ENCODE measurements at regions not wholly inside any gene's neighbourhood (a gene's known extent, or its start where the extent isn't known, plus 50 kb on each side); places are given as distances from the start of the nearest gene placed in this dataset.

DNA sequence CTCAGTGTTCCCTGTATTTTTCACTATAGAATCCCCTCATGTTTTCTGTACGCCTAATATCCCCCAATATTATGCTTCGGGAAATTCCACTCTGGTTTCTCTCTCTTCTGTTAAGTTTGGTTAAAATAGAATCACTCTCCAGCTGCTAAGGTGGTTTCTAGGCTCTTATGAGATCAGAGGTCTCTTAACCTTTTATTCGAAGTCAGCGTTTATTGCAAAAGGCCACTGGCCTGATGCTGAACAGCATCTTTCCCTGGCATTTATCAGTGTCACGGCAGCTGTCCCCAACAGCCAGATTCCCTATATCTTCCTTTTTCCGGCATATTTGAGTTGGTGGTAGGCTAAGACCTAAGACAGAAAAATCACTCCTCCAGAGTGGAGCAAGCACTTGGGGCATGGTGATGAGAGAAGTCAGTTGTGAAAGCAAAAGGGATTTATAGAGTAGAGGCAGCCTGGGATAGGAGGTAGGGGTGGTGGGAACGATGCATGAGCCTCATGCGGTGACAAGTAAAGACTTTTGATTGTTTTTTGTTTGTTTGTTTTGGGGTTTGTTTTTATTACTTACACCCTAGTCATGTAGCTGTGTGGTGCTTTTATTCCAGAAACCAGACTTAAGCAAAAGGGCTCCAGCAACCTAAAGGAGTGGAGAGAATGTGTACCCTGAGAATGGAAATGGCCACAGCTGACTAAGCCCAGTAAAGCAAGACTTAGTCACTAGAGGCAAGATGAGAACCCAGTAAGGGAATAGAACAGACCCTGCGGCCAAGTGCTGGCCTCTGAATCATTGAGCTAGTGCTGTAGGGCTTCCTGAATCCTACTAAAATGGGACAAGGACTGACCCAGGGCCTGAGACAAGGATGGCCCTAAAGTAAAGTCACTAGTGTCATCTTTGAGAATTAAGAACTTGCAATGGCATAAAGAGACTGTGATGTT, 197.6 kb upstream of the PRNP start (continued):
- TF ChIP-seq CUX1 (IDR thresholded peaks at IDR 0.05; ENCODE audit: insufficient replicate concordance, low read depth, low read length) (no peak), DPF2 (IDR thresholded peaks at IDR 0.05) (no peak), SUZ12 (IDR thresholded peaks at IDR 0.05; ENCODE audit: unreplicated experiment) (no peak), GABPA (IDR thresholded peaks at IDR 0.05; ENCODE audit: low read depth) (no peak), ZNF384 (IDR thresholded peaks at IDR 0.05; ENCODE audit: borderline replicate concordance, low read depth, low read length) (no peak), FOXK2 (IDR thresholded peaks at IDR 0.05) (no peak), SIX5 (IDR thresholded peaks at IDR 0.05; ENCODE audit: low read depth, low read length, severe bottlenecking) (no peak), IKZF1 (conservative IDR thresholded peaks at IDR 0.05) (no peak), IRF5 (IDR thresholded peaks at IDR 0.05; ENCODE audit: borderline replicate concordance) (no peak), CHD1 (IDR thresholded peaks at IDR 0.05; ENCODE audit: low read depth, low read length) (no peak)
- TF ChIP-seq, protein P1, sequence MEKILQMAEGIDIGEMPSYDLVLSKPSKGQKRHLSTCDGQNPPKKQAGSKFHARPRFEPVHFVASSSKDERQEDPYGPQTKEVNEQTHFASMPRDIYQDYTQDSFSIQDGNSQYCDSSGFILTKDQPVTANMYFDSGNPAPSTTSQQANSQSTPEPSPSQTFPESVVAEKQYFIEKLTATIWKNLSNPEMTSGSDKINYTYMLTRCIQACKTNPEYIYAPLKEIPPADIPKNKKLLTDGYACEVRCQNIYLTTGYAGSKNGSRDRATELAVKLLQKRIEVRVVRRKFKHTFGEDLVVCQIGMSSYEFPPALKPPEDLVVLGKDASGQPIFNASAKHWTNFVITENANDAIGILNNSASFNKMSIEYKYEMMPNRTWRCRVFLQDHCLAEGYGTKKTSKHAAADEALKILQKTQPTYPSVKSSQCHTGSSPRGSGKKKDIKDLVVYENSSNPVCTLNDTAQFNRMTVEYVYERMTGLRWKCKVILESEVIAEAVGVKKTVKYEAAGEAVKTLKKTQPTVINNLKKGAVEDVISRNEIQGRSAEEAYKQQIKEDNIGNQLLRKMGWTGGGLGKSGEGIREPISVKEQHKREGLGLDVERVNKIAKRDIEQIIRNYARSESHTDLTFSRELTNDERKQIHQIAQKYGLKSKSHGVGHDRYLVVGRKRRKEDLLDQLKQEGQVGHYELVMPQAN (conservative IDR thresholded peaks at IDR 0.05), result no peak

Measured in GM12878 (cell line).